DND-41 (cell line): ENCODE measurements at regions not wholly inside any gene's neighbourhood (a gene's known extent, or its start where the extent isn't known, plus 50 kb on each side); places are given as distances from the start of the nearest gene placed in this dataset.

Experiments used
- CTCF ChIP-seq: IDR thresholded peaks from 2 replicates; pipeline ENCODE4 v1.5.1; 2012; ENCODE audit warnings: borderline replicate concordance, low read length, moderate library complexity, mild to moderate bottlenecking; ENCODE audit not compliant: poor library complexity, severe bottlenecking; ENCODE audit errors: extremely low read depth
- EZH2 ChIP-seq: IDR thresholded peaks from 3 replicates; pipeline ENCODE4 v1.6.1; 2012; ENCODE audit warnings: borderline replicate concordance, low read depth, mild to moderate bottlenecking, moderate library complexity, low read length, inconsistent platforms; ENCODE audit not compliant: severe bottlenecking

GRCh38 chr1:19015476-19015875, 59.0 kb upstream of the IFFO2 start:
- TF ChIP-seq CTCF (no peak), EZH2 (no peak)
